Endodermal cell (in vitro differentiated cells): ENCODE measurements at regions not wholly inside any gene's neighbourhood (a gene's known extent, or its start where the extent isn't known, plus 50 kb on each side); places are given as distances from the start of the nearest gene placed in this dataset.

Experiments
- DNase-seq: peaks from one replicate; pipeline ENCODE4 v3.0.0-alpha.2; 2017
- H3K27ac ChIP-seq: 2 replicates; pipeline ENCODE4 v1.5.1; 2013; ENCODE audit warnings: mild to moderate bottlenecking, low read depth, low read length, moderate library complexity
- H3K27me3 ChIP-seq: 2 replicates; pipeline ENCODE4 v1.6.1; 2013; ENCODE audit warnings: mild to moderate bottlenecking, low read length, moderate library complexity; ENCODE audit not compliant: insufficient read depth, control insufficient read depth, poor library complexity, severe bottlenecking
- H3K36me3 ChIP-seq: 2 replicates; pipeline ENCODE4 v1.7.0; 2013; ENCODE audit warnings: mild to moderate bottlenecking, low read length, moderate library complexity; ENCODE audit not compliant: control insufficient read depth, insufficient read depth
- H3K4me1 ChIP-seq: one replicate; pipeline ENCODE4 v1.7.0; 2013; ENCODE audit warnings: low read length; ENCODE audit not compliant: control insufficient read depth, insufficient read depth
- H3K4me3 ChIP-seq: 2 replicates; pipeline ENCODE4 v1.5.1; 2013; ENCODE audit warnings: mild to moderate bottlenecking, low read length, moderate library complexity
- H3K9ac ChIP-seq: 2 replicates; pipeline ENCODE4 v1.6.1; 2013; ENCODE audit warnings: mild to moderate bottlenecking, low read length, moderate library complexity; ENCODE audit not compliant: poor library complexity, severe bottlenecking; ENCODE audit errors: extremely low read depth
- H3K9me3 ChIP-seq: 2 replicates; pipeline ENCODE4 v1.6.1; 2013; ENCODE audit warnings: mild to moderate bottlenecking, low read length, moderate library complexity; ENCODE audit not compliant: control insufficient read depth
- H3K27ac Mint-ChIP-seq: 2 replicates; pipeline ENCODE4 v1.8.0; 2020; ENCODE audit warnings: mixed read lengths
- H3K27me3 Mint-ChIP-seq: 2 replicates; pipeline ENCODE4 v1.8.0; 2021; ENCODE audit warnings: mild to moderate bottlenecking, mixed read lengths; ENCODE audit not compliant: insufficient read depth
- H3K36me3 Mint-ChIP-seq: 2 replicates; pipeline ENCODE4 v1.8.0; 2020; ENCODE audit warnings: low read depth, mixed read lengths
- H3K4me1 Mint-ChIP-seq: 2 replicates; pipeline ENCODE4 v1.8.0; 2020; ENCODE audit warnings: mixed read lengths
- H3K4me3 Mint-ChIP-seq: 2 replicates; pipeline ENCODE4 v1.8.0; 2020; ENCODE audit warnings: mild to moderate bottlenecking, moderate library complexity, mixed read lengths
- H3K9me3 Mint-ChIP-seq: 2 replicates; pipeline ENCODE4 v1.8.0; 2020; ENCODE audit warnings: mild to moderate bottlenecking, mixed read lengths
- WGBS, 2 experiments: methylation state at CpG; one replicate each; pipeline versions ENCODE4 v1.1.5 to v1.1.7; 2013; ENCODE audit warnings: missing lambda C conversion rate in 2 of 2, mixed read lengths in 1 of 2; ENCODE audit not compliant: insufficient coverage in 1 of 2, insufficient read length in 1 of 2; 5-methylcytosine and 5-hydroxymethylcytosine counted together
- TF ChIP-seq, protein P1 (sequence below): fragments of 200-600 bp; sonication (generic); conservative IDR thresholded peaks from 2 replicates; pipeline ENCODE4 v1.5.0; 2021; ENCODE audit warnings: antibody characterized with exemption, mild to moderate bottlenecking

DNA sequence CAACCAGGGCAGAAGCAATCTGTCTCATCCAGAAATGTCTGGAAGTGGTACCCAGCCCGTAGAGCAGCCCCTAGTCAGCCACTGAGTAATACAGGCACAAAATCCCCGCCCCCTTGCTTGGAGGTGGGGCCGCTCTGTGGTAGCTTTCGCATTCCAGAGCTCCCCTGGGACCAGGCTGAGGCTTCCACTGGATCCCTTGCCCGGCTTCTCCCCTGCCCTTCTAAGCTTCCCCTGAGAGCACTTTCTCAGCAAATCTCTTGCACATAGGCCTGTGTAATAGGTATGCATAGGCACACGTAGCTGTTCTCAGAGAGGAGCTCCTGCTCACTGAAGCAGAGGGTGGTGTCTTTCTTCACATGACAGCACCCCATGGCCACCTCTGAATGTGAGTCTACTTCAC is 144.2 kb downstream of the BMS1 start:
- H3K9me3 Mint-ChIP-seq: no peaks in the 10 kb centered on the region
- H3K4me1 Mint-ChIP-seq: peaks cover 4% of the 10 kb centered on the region
- peaks cover 7% of the 10 kb centered on the region for H3K27me3 Mint-ChIP-seq
- H3K4me3 Mint-ChIP-seq: no peak overlapping the region
- no peaks in the 10 kb centered on the region for H3K27me3 ChIP-seq
- H3K4me1 ChIP-seq: no peaks in the 10 kb centered on the region
- no peaks in the 10 kb centered on the region for H3K9me3 ChIP-seq
- 33 to 38% methylated on average over 6 of the region's 6 CpGs for WGBS, 2 experiments
- no peak overlapping the region for H3K9ac ChIP-seq
- H3K36me3 Mint-ChIP-seq: no peaks in the 10 kb centered on the region
- H3K27ac ChIP-seq: no peak overlapping the region
- peak; percentile 86 for DNase-seq
- TF ChIP-seq, protein P1, sequence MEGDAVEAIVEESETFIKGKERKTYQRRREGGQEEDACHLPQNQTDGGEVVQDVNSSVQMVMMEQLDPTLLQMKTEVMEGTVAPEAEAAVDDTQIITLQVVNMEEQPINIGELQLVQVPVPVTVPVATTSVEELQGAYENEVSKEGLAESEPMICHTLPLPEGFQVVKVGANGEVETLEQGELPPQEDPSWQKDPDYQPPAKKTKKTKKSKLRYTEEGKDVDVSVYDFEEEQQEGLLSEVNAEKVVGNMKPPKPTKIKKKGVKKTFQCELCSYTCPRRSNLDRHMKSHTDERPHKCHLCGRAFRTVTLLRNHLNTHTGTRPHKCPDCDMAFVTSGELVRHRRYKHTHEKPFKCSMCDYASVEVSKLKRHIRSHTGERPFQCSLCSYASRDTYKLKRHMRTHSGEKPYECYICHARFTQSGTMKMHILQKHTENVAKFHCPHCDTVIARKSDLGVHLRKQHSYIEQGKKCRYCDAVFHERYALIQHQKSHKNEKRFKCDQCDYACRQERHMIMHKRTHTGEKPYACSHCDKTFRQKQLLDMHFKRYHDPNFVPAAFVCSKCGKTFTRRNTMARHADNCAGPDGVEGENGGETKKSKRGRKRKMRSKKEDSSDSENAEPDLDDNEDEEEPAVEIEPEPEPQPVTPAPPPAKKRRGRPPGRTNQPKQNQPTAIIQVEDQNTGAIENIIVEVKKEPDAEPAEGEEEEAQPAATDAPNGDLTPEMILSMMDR: no peak
- no peak overlapping the region for H3K4me3 ChIP-seq
- no peak overlapping the region for H3K27ac Mint-ChIP-seq
- H3K36me3 ChIP-seq: no peaks in the 10 kb centered on the region

DNA sequence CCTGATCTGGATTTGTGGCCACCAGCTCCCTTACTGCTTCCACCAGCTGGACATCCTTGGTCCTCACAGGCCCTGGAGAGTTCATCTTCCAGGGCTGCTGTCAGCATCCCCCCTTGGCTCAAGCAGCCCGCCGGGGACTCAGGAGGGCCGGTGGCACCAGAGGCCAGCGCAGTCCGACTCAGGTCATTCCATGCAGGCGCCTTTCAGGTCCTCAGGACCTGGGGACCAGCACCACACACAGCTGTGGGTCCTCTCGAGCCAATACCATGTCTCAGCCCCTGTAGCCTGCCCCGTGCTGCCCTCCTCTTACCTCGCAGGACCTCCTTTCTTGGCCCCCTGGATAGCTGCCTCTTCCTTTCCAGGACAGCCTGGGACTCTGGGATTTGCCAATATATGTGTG is 145.5 kb downstream of the BMS1 start:
- Mint-ChIP-seq H3K4me1 (peaks cover 6% of the 10 kb centered on the region), H3K9me3 (no peaks in the 10 kb centered on the region), H3K27me3 (peaks cover 16% of the 10 kb centered on the region), H3K27ac (no peak overlapping the region), H3K36me3 (no peaks in the 10 kb centered on the region), H3K4me3 (no peak overlapping the region)
- H3K27me3 ChIP-seq: peaks cover 3% of the 10 kb centered on the region
- no peak overlapping the region for H3K27ac ChIP-seq
- H3K36me3 ChIP-seq: no peaks in the 10 kb centered on the region
- H3K4me3 ChIP-seq: no peak overlapping the region
- H3K9me3 ChIP-seq: no peaks in the 10 kb centered on the region
- WGBS, 2 experiments: 90 to 91% methylated on average over 6 to 9 of the region's 9 CpGs
- no peak overlapping the region for H3K9ac ChIP-seq
- no peaks in the 10 kb centered on the region for H3K4me1 ChIP-seq
- DNase-seq: no peak
- TF ChIP-seq, protein P1: no peak

DNA sequence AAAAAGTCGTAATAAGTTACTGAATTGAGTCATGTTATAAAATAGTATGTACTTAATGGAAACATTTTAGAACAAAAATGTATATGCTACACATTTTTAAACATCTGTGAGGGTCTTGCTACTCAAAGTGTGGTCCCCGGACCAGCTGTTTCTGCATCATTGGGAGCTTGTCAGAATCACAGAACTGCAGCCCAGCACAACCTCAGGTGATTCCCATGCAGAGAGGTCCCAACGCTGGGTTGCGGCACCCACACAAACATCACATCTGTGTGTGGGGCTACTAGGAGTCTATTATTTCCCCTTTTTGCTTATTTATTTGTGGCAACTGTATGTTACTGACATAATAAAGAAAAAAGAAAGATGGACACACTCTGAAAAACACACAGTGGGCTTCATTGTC is 146.6 kb downstream of the BMS1 start:
- H3K9ac ChIP-seq: no peak overlapping the region
- peaks cover 14% of the 10 kb centered on the region for H3K27me3 ChIP-seq
- Mint-ChIP-seq H3K4me1 (peaks cover 10% of the 10 kb centered on the region), H3K27me3 (peaks cover 27% of the 10 kb centered on the region), H3K4me3 (no peak overlapping the region), H3K36me3 (no peaks in the 10 kb centered on the region), H3K27ac (no peak overlapping the region), H3K9me3 (no peaks in the 10 kb centered on the region)
- no peaks in the 10 kb centered on the region for H3K36me3 ChIP-seq
- no peaks in the 10 kb centered on the region for H3K9me3 ChIP-seq
- DNase-seq: no peak
- WGBS, 2 experiments: 92% methylated on average over 4 of the region's 4 CpGs; no CpG with 5 or more reads in 1 of the 2 experiments
- H3K27ac ChIP-seq: no peak overlapping the region
- no peaks in the 10 kb centered on the region for H3K4me1 ChIP-seq
- TF ChIP-seq, protein P1: no peak
- H3K4me3 ChIP-seq: no peak overlapping the region
